PFSK-1 (cell line): ENCODE measurements at regions not wholly inside any gene's neighbourhood (a gene's known extent, or its start where the extent isn't known, plus 50 kb on each side); places are given as distances from the start of the nearest gene placed in this dataset.

Experiments
- FOXP2 ChIP-seq: optimal IDR thresholded peaks from 2 replicates; pipeline ENCODE3; 2011; ENCODE audit warnings: borderline replicate concordance, control low read depth, inconsistent platforms; ENCODE audit not compliant: insufficient read depth; ENCODE audit errors: extremely low read length, extremely low read depth
- POLR2AphosphoS5 ChIP-seq: IDR thresholded peaks from 2 replicates; pipeline ENCODE4 v1.6.1; 2012; ENCODE audit warnings: low read depth, mild to moderate bottlenecking, control low read depth, low read length, moderate library complexity
- SIN3A ChIP-seq: IDR thresholded peaks from 2 replicates; pipeline ENCODE4 v1.6.1; 2012; ENCODE audit warnings: mild to moderate bottlenecking, low read length, moderate library complexity, borderline replicate concordance; ENCODE audit not compliant: insufficient read depth
- TAF1 ChIP-seq: IDR thresholded peaks from 2 replicates; pipeline ENCODE4 v1.6.1; 2012; ENCODE audit warnings: low read length, control low read depth, borderline replicate concordance; ENCODE audit not compliant: insufficient read depth
- TF ChIP-seq, protein P1 (sequence below), 2 experiments: IDR thresholded peaks; 2 replicates each; pipeline versions ENCODE4 v1.6.1 to v1.8.0; 2011 to 2012; ENCODE audit warnings: low read depth in 2 of 2, low read length in 2 of 2, control low read depth in 1 of 2, inconsistent platforms in 1 of 2, mild to moderate bottlenecking in 1 of 2, moderate library complexity in 1 of 2; ENCODE audit not compliant: insufficient read depth in 1 of 2

DNA sequence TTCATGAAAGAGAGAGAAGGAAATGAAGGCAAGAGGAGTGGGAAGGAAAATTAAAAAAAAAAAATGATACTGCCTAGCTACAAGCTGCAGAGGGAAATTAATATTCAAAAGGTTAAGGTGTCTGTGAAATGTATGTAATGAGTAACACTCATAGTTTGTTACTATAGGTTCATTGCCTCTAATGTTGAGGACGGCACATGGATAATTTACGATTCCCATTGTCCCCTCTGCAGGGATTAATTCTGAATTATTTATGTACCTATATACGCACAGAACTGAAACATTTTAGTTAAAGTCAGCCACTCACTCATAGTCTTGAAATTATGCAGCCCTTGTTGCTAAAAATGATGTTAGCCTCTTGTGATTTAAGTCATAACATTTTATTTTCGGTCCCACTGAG, 869.1 kb downstream of the NR2F1-AS1 start:
- TF ChIP-seq TAF1: no peak
- TF ChIP-seq, protein P1, sequence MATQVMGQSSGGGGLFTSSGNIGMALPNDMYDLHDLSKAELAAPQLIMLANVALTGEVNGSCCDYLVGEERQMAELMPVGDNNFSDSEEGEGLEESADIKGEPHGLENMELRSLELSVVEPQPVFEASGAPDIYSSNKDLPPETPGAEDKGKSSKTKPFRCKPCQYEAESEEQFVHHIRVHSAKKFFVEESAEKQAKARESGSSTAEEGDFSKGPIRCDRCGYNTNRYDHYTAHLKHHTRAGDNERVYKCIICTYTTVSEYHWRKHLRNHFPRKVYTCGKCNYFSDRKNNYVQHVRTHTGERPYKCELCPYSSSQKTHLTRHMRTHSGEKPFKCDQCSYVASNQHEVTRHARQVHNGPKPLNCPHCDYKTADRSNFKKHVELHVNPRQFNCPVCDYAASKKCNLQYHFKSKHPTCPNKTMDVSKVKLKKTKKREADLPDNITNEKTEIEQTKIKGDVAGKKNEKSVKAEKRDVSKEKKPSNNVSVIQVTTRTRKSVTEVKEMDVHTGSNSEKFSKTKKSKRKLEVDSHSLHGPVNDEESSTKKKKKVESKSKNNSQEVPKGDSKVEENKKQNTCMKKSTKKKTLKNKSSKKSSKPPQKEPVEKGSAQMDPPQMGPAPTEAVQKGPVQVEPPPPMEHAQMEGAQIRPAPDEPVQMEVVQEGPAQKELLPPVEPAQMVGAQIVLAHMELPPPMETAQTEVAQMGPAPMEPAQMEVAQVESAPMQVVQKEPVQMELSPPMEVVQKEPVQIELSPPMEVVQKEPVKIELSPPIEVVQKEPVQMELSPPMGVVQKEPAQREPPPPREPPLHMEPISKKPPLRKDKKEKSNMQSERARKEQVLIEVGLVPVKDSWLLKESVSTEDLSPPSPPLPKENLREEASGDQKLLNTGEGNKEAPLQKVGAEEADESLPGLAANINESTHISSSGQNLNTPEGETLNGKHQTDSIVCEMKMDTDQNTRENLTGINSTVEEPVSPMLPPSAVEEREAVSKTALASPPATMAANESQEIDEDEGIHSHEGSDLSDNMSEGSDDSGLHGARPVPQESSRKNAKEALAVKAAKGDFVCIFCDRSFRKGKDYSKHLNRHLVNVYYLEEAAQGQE (IDR thresholded peaks at IDR 0.05; ENCODE audit: insufficient read depth in 1 of 2, low read depth in 2 of 2, low read length in 2 of 2): no peak

- TF ChIP-seq, protein P1 (IDR thresholded peaks at IDR 0.05; ENCODE audit: insufficient read depth in 1 of 2, low read depth in 2 of 2, low read length in 2 of 2): no peak
- TF ChIP-seq POLR2AphosphoS5: no peak
- TF ChIP-seq SIN3A: no peak
- TF ChIP-seq TAF1: no peak
- no peak for TF ChIP-seq FOXP2
These were observed 876.4 kb downstream of the NR2F1-AS1 start for GRCh38 chr5:92704590-92704989.

GRCh38 chr5:92703976-92704375, 877.0 kb downstream of the NR2F1-AS1 start:
- TF ChIP-seq FOXP2 (no peak), POLR2AphosphoS5 (no peak), TAF1 (no peak), SIN3A (no peak)
- TF ChIP-seq, protein P1 (IDR thresholded peaks at IDR 0.05; ENCODE audit: insufficient read depth in 1 of 2, low read depth in 2 of 2, low read length in 2 of 2): no peak

- TF ChIP-seq FOXP2 (no peak), SIN3A (no peak), TAF1 (no peak), POLR2AphosphoS5 (no peak)
- TF ChIP-seq, protein P1 (IDR thresholded peaks at IDR 0.05; ENCODE audit: insufficient read depth in 1 of 2, low read depth in 2 of 2, low read length in 2 of 2): no peak
These were observed 885.7 kb downstream of the NR2F1-AS1 start for GRCh38 chr5:92695123-92696003.

GRCh38 chr5:92694067-92694466, 887.0 kb downstream of the NR2F1-AS1 start:
- TF ChIP-seq, protein P1 (IDR thresholded peaks at IDR 0.05; ENCODE audit: insufficient read depth in 1 of 2, low read depth in 2 of 2, low read length in 2 of 2): no peak
- no peak for TF ChIP-seq TAF1
- no peak for TF ChIP-seq SIN3A
- TF ChIP-seq POLR2AphosphoS5: no peak
- no peak for TF ChIP-seq FOXP2
